Left kidney (tissue), 1 donor: ENCODE measurements at regions not wholly inside any gene's neighbourhood (a gene's known extent, or its start where the extent isn't known, plus 50 kb on each side); places are given as distances from the start of the nearest gene placed in this dataset.

Source experiments
- DNase-seq: peaks from one replicate; pipeline ENCODE4 v3.0.0-alpha.2; 2013

- no peak for DNase-seq
These were observed 436.9 kb upstream of the TGFBR2 start for GRCh38 chr3:30169487-30169886.

GRCh38 chr3:30170681-30171438, 435.5 kb upstream of the TGFBR2 start:
- DNase-seq, result no peak

GRCh38 chr3:30174357-30174756, 432.0 kb upstream of the TGFBR2 start:
- DNase-seq, result no peak

GRCh38 chr3:30180310-30181177, 425.9 kb upstream of the TGFBR2 start:
- DNase-seq, result no peak

- no peak for DNase-seq
These were observed 425.3 kb upstream of the TGFBR2 start for GRCh38 chr3:30181178-30181465.

GRCh38 chr3:30181581-30181980, 424.8 kb upstream of the TGFBR2 start:
- DNase-seq, result no peak

- DNase-seq, result no peak
These were observed 423.0 kb upstream of the TGFBR2 start for GRCh38 chr3:30183421-30183820.

GRCh38 chr3:30184091-30184810, 422.1 kb upstream of the TGFBR2 start:
- DNase-seq, result no peak

- no peak for DNase-seq
These were observed 420.5 kb upstream of the TGFBR2 start for GRCh38 chr3:30185872-30186271.

- no peak for DNase-seq
These were observed 419.6 kb upstream of the TGFBR2 start for GRCh38 chr3:30186741-30187219.

- no peak for DNase-seq
These were observed 419.0 kb upstream of the TGFBR2 start for GRCh38 chr3:30187366-30187765.

- DNase-seq, result no peak
These were observed 417.7 kb upstream of the TGFBR2 start for GRCh38 chr3:30188713-30189112.

- DNase-seq, result no peak
These were observed 416.5 kb upstream of the TGFBR2 start for GRCh38 chr3:30189900-30190299.

GRCh38 chr3:30193625-30194044, 412.8 kb upstream of the TGFBR2 start:
- DNase-seq, result no peak

- no peak for DNase-seq
These were observed 411.0 kb upstream of the TGFBR2 start for GRCh38 chr3:30195352-30195751.

GRCh38 chr3:30198162-30198561, 408.2 kb upstream of the TGFBR2 start:
- no peak for DNase-seq

GRCh38 chr3:30199096-30199759, 407.2 kb upstream of the TGFBR2 start:
- DNase-seq, result peak; percentile 72

GRCh38 chr3:30199855-30200254, 406.5 kb upstream of the TGFBR2 start:
- no peak for DNase-seq

GRCh38 chr3:30201715-30202114, 404.7 kb upstream of the TGFBR2 start:
- DNase-seq, result no peak

GRCh38 chr3:30203301-30203700, 403.1 kb upstream of the TGFBR2 start:
- no peak for DNase-seq

- DNase-seq, result no peak
These were observed 402.3 kb upstream of the TGFBR2 start for GRCh38 chr3:30204126-30204525.

- no peak for DNase-seq
These were observed 400.4 kb upstream of the TGFBR2 start for GRCh38 chr3:30206051-30206450.
